OCI-LY7 (cell line): ENCODE measurements at regions not wholly inside any gene's neighbourhood (a gene's known extent, or its start where the extent isn't known, plus 50 kb on each side); places are given as distances from the start of the nearest gene placed in this dataset.

Experiments used
- CTCF ChIP-seq: fragments of 200-600 bp; sonication (generic); conservative IDR thresholded peaks from 2 replicates; pipeline ENCODE4 v1.5.1; 2014; ENCODE audit warnings: mild to moderate bottlenecking, antibody characterized with exemption, low read length, moderate library complexity, mixed read lengths
- EZH2phosphoT487 ChIP-seq: fragments of 200-600 bp; sonication (generic); IDR thresholded peaks from 2 replicates; pipeline ENCODE4 v1.6.1; 2018; ENCODE audit warnings: low read depth, borderline replicate concordance, mild to moderate bottlenecking, mixed run types, antibody characterized with exemption, low read length, moderate library complexity, mixed read lengths

- no peak for TF ChIP-seq EZH2phosphoT487
- TF ChIP-seq CTCF = no peak
Measured at GRCh38 chr4:178138491-178138890, 696.3 kb upstream of the AGA start.
